SK-N-SH (cell line): ENCODE measurements at regions not wholly inside any gene's neighbourhood (a gene's known extent, or its start where the extent isn't known, plus 50 kb on each side); places are given as distances from the start of the nearest gene placed in this dataset.

Source experiments
- CTCF ChIA-PET: fragments of 300-600, 350-600 bp; formaldehyde crosslinking; extraction: SDS; loops from one replicate; lab custom pipeline; 2021; lab: Yijun Ruan, JAX
- POLR2A ChIA-PET: fragments of 350-600 bp; sonication (Branson Sonifier 250); formaldehyde crosslinking; extraction: SDS; loops from one replicate; lab custom pipeline; 2020; ENCODE audit warnings: antibody characterized with exemption, inconsistent platforms; lab: Yijun Ruan, JAX
- DNase-seq: peaks from one replicate; pipeline ENCODE4 v3.0.0; 2012
- H2AFZ ChIP-seq: fragments of 200-600 bp; sonication (generic); 2 replicates; pipeline ENCODE4 v1.8.1; 2016; ENCODE audit warnings: antibody characterized with exemption, mild to moderate bottlenecking, low read depth
- H3F3A ChIP-seq: fragments of 200-600 bp; sonication (generic); replicated peaks from 2 replicates; pipeline ENCODE3; 2016; ENCODE audit warnings: antibody characterized with exemption, mild to moderate bottlenecking; ENCODE audit not compliant: insufficient read depth
- H3K27ac ChIP-seq, 2 experiments: fragments of 200-500 bp in 1 of 2; fragments of 200-600 bp in 1 of 2; sonication (Bioruptor generic) in 1 of 2; sonication (generic), shearing (Covaris generic) in 1 of 2; 2 replicates each; pipeline versions ENCODE4 v1.5.1 to v1.6.1; 2014 to 2016; ENCODE audit warnings: low read depth in 2 of 2, inconsistent platforms in 1 of 2, low read length in 1 of 2, mild to moderate bottlenecking in 1 of 2, mixed read lengths in 1 of 2
- H3K27me3 ChIP-seq: fragments of 200-600 bp; sonication (generic), shearing (Covaris generic); 2 replicates; pipeline ENCODE4 v1.6.1; 2016; ENCODE audit warnings: mixed run types; ENCODE audit not compliant: insufficient read depth
- H3K36me3 ChIP-seq, 2 experiments: fragments of 200-500 bp in 1 of 2; fragments of 200-600 bp in 1 of 2; sonication (Bioruptor generic) in 1 of 2; sonication (generic) in 1 of 2; replicated peaks in 1 of 2; 2 replicates each; pipeline versions ENCODE3 to v1.5.1; 2014 to 2016; ENCODE audit warnings: low read length in 1 of 2, mild to moderate bottlenecking in 1 of 2; ENCODE audit not compliant: insufficient read depth in 2 of 2, control insufficient read depth in 1 of 2
- H3K4me1 ChIP-seq, 2 experiments: fragments of 200-500 bp in 1 of 2; fragments of 200-600 bp in 1 of 2; sonication (Bioruptor generic) in 1 of 2; sonication (generic), shearing (Covaris generic) in 1 of 2; 2 replicates each; pipeline versions ENCODE4 v1.5.1 to v1.6.1; 2014 to 2016; ENCODE audit warnings: low read depth in 1 of 2, low read length in 1 of 2, mixed run types in 1 of 2; ENCODE audit not compliant: insufficient read depth in 2 of 2, control insufficient read depth in 1 of 2
- H3K4me2 ChIP-seq: fragments of 200-600 bp; sonication (generic), shearing (Covaris generic); 2 replicates; pipeline ENCODE4 v1.6.1; 2017; ENCODE audit warnings: mixed run types
- H3K4me3 ChIP-seq, 2 experiments: fragments of 200-500 bp in 1 of 2; fragments of 200-600 bp in 1 of 2; sonication (Bioruptor generic) in 1 of 2; sonication (generic), shearing (Covaris generic) in 1 of 2; 2 replicates each; pipeline versions ENCODE4 v1.5.1 to v1.8.1; 2014 to 2016; ENCODE audit warnings: low read depth in 2 of 2, inconsistent platforms in 1 of 2, low read length in 1 of 2, mild to moderate bottlenecking in 1 of 2, mixed read lengths in 1 of 2, moderate library complexity in 1 of 2
- H3K79me2 ChIP-seq: fragments of 200-600 bp; sonication (generic); 2 replicates; pipeline ENCODE4 v1.8.1; 2017; ENCODE audit warnings: mild to moderate bottlenecking; ENCODE audit not compliant: insufficient read depth
- H3K9ac ChIP-seq: fragments of 200-600 bp; sonication (generic); 2 replicates; pipeline ENCODE4 v1.6.1; 2017; ENCODE audit warnings: mixed run types
- H3K9me2 ChIP-seq: fragments of 200-600 bp; sonication (generic); 2 replicates; pipeline ENCODE4 v1.6.1; 2017; ENCODE audit warnings: mixed run types
- H3K9me3 ChIP-seq: fragments of 200-600 bp; sonication (generic); 2 replicates; pipeline ENCODE4 v1.6.1; 2017; ENCODE audit warnings: mixed run types, mild to moderate bottlenecking, moderate library complexity
- H4K20me1 ChIP-seq: fragments of 200-600 bp; sonication (generic); 2 replicates; pipeline ENCODE4 v1.6.1; 2017; ENCODE audit warnings: mild to moderate bottlenecking, mixed run types; ENCODE audit not compliant: insufficient read depth
- CHD2 ChIP-seq: fragments of 150-350 bp; IDR thresholded peaks from 2 replicates; pipeline ENCODE4 v1.6.1; 2018; ENCODE audit warnings: low read length; ENCODE audit not compliant: partially characterized antibody
- CTCF ChIP-seq: fragments of 200-600 bp; sonication (generic); IDR thresholded peaks from 2 replicates; pipeline ENCODE4 v1.6.1; 2017; ENCODE audit warnings: antibody characterized with exemption, mild to moderate bottlenecking, moderate library complexity
- ELF1 ChIP-seq: IDR thresholded peaks from 2 replicates; pipeline ENCODE4 v1.4.0; 2012
- EP300 ChIP-seq, 2 experiments: IDR thresholded peaks; 2 replicates each; pipeline versions ENCODE4 v1.4.0 to v1.6.1; 2012; ENCODE audit warnings: borderline replicate concordance in 1 of 2, low read depth in 1 of 2, low read length in 1 of 2
- EZH2phosphoT487 ChIP-seq: fragments of 200-600 bp; sonication (generic); IDR thresholded peaks from 2 replicates; pipeline ENCODE4 v1.6.1; 2017; ENCODE audit warnings: low read depth, mixed run types, mild to moderate bottlenecking, antibody characterized with exemption, moderate library complexity, borderline replicate concordance
- FOSL2 ChIP-seq: IDR thresholded peaks from 2 replicates; pipeline ENCODE4 v1.4.0; 2012; ENCODE audit warnings: low read depth, mild to moderate bottlenecking, moderate library complexity, borderline replicate concordance
- FOXJ3 ChIP-seq: sonication (generic); formaldehyde crosslinking; IDR thresholded peaks from 2 replicates; pipeline ENCODE4 v1.5.1; 2020; ENCODE audit warnings: mild to moderate bottlenecking, missing genetic modification reagents
- MEF2A ChIP-seq: IDR thresholded peaks from 2 replicates; pipeline ENCODE4 v1.4.0; 2012; ENCODE audit warnings: low read depth, borderline replicate concordance
- RAD21 ChIP-seq: IDR thresholded peaks from 2 replicates; pipeline ENCODE4 v1.6.1; 2012; ENCODE audit warnings: mild to moderate bottlenecking, low read length
- RCOR1 ChIP-seq: fragments of 150-350 bp; IDR thresholded peaks from 2 replicates; pipeline ENCODE4 v1.6.1; 2017; ENCODE audit warnings: antibody characterized with exemption, low read length
- RFX5 ChIP-seq: IDR thresholded peaks from 2 replicates; pipeline ENCODE4 v1.6.1; 2012; ENCODE audit warnings: mild to moderate bottlenecking, improper control_type of control experiment, low read length
- RXRA ChIP-seq: IDR thresholded peaks from 2 replicates; pipeline ENCODE4 v1.4.0; 2012; ENCODE audit warnings: low read depth, mild to moderate bottlenecking, borderline replicate concordance
- SIN3A ChIP-seq: IDR thresholded peaks from 2 replicates; pipeline ENCODE4 v1.6.1; 2012; ENCODE audit warnings: low read depth, mild to moderate bottlenecking, low read length, moderate library complexity, borderline replicate concordance
- TCF12 ChIP-seq: IDR thresholded peaks from 2 replicates; pipeline ENCODE4 v1.4.0; 2012
- TEAD4 ChIP-seq: IDR thresholded peaks from 2 replicates; pipeline ENCODE4 v1.4.0; 2012; ENCODE audit warnings: mild to moderate bottlenecking, borderline replicate concordance; ENCODE audit not compliant: insufficient read depth
- USF2 ChIP-seq: fragments of 150-350 bp; IDR thresholded peaks from 2 replicates; pipeline ENCODE4 v1.6.1; 2017; ENCODE audit warnings: antibody characterized with exemption, low read length, low read depth, borderline replicate concordance
- ZBTB33 ChIP-seq: IDR thresholded peaks from 2 replicates; pipeline ENCODE4 v1.4.0; 2012; ENCODE audit warnings: low read depth, borderline replicate concordance
- WGBS: methylation state at CpG from one replicate; pipeline ENCODE4 v1.1.6; 2017; ENCODE audit warnings: low lambda C conversion rate; 5-methylcytosine and 5-hydroxymethylcytosine counted together

GRCh38 chr4:38611676-38612075 is 52.3 kb upstream of the KLF3 start:
- no peak overlapping the region for H3K4me3 ChIP-seq
- ChIA-PET CTCF (interaction anchor here (1.2 kb wide), 1 partner anchor 288 kb away, joined by 3 read pairs; no protein-coding TSS in a partner anchor), POLR2A (no interaction called here)
- TF ChIP-seq ELF1 (no peak), RFX5 (no peak), USF2 (no peak), RCOR1 (no peak), RAD21 (no peak), EP300 (IDR thresholded peaks at IDR 0.05; ENCODE audit: borderline replicate concordance in 1 of 2, low read depth in 1 of 2, low read length in 1 of 2) (no peak), FOSL2 (no peak), TCF12 (no peak), CHD2 (no peak)
- H2AFZ ChIP-seq, result no peak overlapping the region
- peaks cover 0 to 8% of the 10 kb centered on the region in 2 experiments; a peak in 1 of 4 replicates for H3K4me1 ChIP-seq
- H3K9me3 ChIP-seq, result no peaks in the 10 kb centered on the region
- H4K20me1 ChIP-seq, result no peaks in the 10 kb centered on the region
- no peak overlapping the region for H3K4me2 ChIP-seq
- no peak overlapping the region for H3K27ac ChIP-seq
- no peaks in the 10 kb centered on the region for H3K36me3 ChIP-seq
- H3K79me2 ChIP-seq, result no peaks in the 10 kb centered on the region
- H3K9me2 ChIP-seq, result no peaks in the 10 kb centered on the region
- no peaks in the 10 kb centered on the region for H3F3A ChIP-seq
- H3K27me3 ChIP-seq, result no peaks in the 10 kb centered on the region
- DNase-seq, result no peak
- no peak overlapping the region for H3K9ac ChIP-seq
- WGBS, result 69% methylated on average over 3 of the region's 3 CpGs

GRCh38 chr4:38612646-38613414 is 51.2 kb upstream of the KLF3 start:
- WGBS, result 74% methylated on average over 6 of the region's 6 CpGs
- H3K9me2 ChIP-seq, result no peaks in the 10 kb centered on the region
- TF ChIP-seq CTCF, result no peak
- TF ChIP-seq MEF2A, result no peak
- no peak for TF ChIP-seq USF2
- TF ChIP-seq CHD2, result no peak
- TF ChIP-seq TEAD4, result no peak
- TF ChIP-seq RXRA, result no peak
- TF ChIP-seq FOXJ3 (CRISPR knock-in tag), result no peak
- no peak for TF ChIP-seq EZH2phosphoT487
- no peak for TF ChIP-seq SIN3A
- no peak for TF ChIP-seq TCF12
- no peak for TF ChIP-seq RCOR1
- TF ChIP-seq ZBTB33, result no peak
- no peak overlapping the region for H3K27ac ChIP-seq
- H3K4me1 ChIP-seq, result peaks cover 0 to 8% of the 10 kb centered on the region in 2 experiments; a peak in 1 of 4 replicates
- H2AFZ ChIP-seq, result no peak overlapping the region
- H3K4me2 ChIP-seq, result no peak overlapping the region
- ChIA-PET POLR2A (no interaction called here), CTCF (interaction anchor here (1.2 kb wide), 1 partner anchor 289 kb away, joined by 3 read pairs; no protein-coding TSS in a partner anchor)
- no peak overlapping the region for H3K4me3 ChIP-seq
- no peaks in the 10 kb centered on the region for H3K79me2 ChIP-seq
- no peak overlapping the region for H3K9ac ChIP-seq
- no peaks in the 10 kb centered on the region for H3K36me3 ChIP-seq
- H3K9me3 ChIP-seq, result no peaks in the 10 kb centered on the region
- no peak for DNase-seq
- H4K20me1 ChIP-seq, result no peaks in the 10 kb centered on the region
- H3K27me3 ChIP-seq, result no peaks in the 10 kb centered on the region
- H3F3A ChIP-seq, result no peaks in the 10 kb centered on the region
